H7 (cell line): ENCODE measurements at regions not wholly inside any gene's neighbourhood (a gene's known extent, or its start where the extent isn't known, plus 50 kb on each side); places are given as distances from the start of the nearest gene placed in this dataset.

ENCODE experiments used
- DNase-seq: peaks from one replicate; pipeline ENCODE4 v3.0.0; 2012
- H3K27me3 ChIP-seq: 2 replicates; pipeline ENCODE4 v1.6.0; 2011; ENCODE audit warnings: mild to moderate bottlenecking, low read length; ENCODE audit not compliant: control insufficient read depth, insufficient read depth
- H3K36me3 ChIP-seq: replicated peaks from 2 replicates; pipeline ENCODE4 v1.5.1; 2011; ENCODE audit warnings: low read length; ENCODE audit not compliant: control insufficient read depth, insufficient read depth
- H3K4me3 ChIP-seq: 2 replicates; pipeline ENCODE4 v1.5.1; 2011; ENCODE audit warnings: low read depth, mild to moderate bottlenecking, control low read depth, low read length, moderate library complexity; ENCODE audit not compliant: insufficient read depth

GRCh38 chrX:117215683-117216082 lies 752.9 kb upstream of the CT83 start:
- no peak overlapping the region for H3K4me3 ChIP-seq
- H3K36me3 ChIP-seq: no peaks in the 10 kb centered on the region
- no peaks in the 10 kb centered on the region for H3K27me3 ChIP-seq
- no peak for DNase-seq

- Histone ChIP-seq H3K36me3 (no peaks in the 10 kb centered on the region), H3K27me3 (no peaks in the 10 kb centered on the region), H3K4me3 (no peak overlapping the region)
- DNase-seq: peak; percentile 6
Observed at GRCh38 chrX:117196481-117196880, 733.7 kb upstream of the CT83 start.

- no peaks in the 10 kb centered on the region for H3K27me3 ChIP-seq
- H3K4me3 ChIP-seq: no peak overlapping the region
- no peak for DNase-seq
- no peaks in the 10 kb centered on the region for H3K36me3 ChIP-seq
Observed at GRCh38 chrX:117147249-117147648, 684.5 kb upstream of the CT83 start.

- no peaks in the 10 kb centered on the region for H3K36me3 ChIP-seq
- H3K4me3 ChIP-seq: no peak overlapping the region
- no peak for DNase-seq
- H3K27me3 ChIP-seq: no peaks in the 10 kb centered on the region
Observed at GRCh38 chrX:117138070-117138469, 675.3 kb upstream of the CT83 start.

DNA sequence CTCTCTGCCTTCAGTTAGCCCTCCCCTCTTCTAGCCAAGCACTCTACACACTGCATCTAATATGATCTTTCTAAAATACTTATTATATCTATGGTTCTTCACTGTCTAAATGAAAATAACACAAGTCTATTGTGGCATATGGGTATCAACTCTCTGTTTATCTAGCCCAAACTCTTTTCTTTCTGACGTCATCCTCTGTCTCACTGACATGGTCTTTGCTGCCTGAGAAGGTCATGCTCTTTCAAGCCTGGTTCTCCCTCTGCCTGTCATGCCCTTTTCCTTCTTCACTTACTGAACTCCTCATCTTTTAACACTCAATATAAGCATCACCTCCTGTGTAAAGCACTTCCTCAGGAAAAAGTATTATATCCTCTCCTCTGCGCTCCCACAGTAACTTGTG lies 672.2 kb upstream of the CT83 start:
- no peak for DNase-seq
- Histone ChIP-seq H3K4me3 (no peak overlapping the region), H3K27me3 (no peaks in the 10 kb centered on the region), H3K36me3 (no peaks in the 10 kb centered on the region)

- no peak overlapping the region for H3K4me3 ChIP-seq
- no peak for DNase-seq
- H3K27me3 ChIP-seq: no peaks in the 10 kb centered on the region
- H3K36me3 ChIP-seq: no peaks in the 10 kb centered on the region
Observed at GRCh38 chrX:117120700-117121099, 657.9 kb upstream of the CT83 start.

- Histone ChIP-seq H3K36me3 (no peaks in the 10 kb centered on the region), H3K4me3 (no peak overlapping the region), H3K27me3 (no peaks in the 10 kb centered on the region)
- DNase-seq: no peak
Observed at GRCh38 chrX:117096528-117096927, 633.8 kb upstream of the CT83 start.

GRCh38 chrX:117095393-117095792 lies 632.6 kb upstream of the CT83 start:
- H3K36me3 ChIP-seq: no peaks in the 10 kb centered on the region
- H3K27me3 ChIP-seq: no peaks in the 10 kb centered on the region
- DNase-seq: no peak
- H3K4me3 ChIP-seq: no peak overlapping the region

DNA sequence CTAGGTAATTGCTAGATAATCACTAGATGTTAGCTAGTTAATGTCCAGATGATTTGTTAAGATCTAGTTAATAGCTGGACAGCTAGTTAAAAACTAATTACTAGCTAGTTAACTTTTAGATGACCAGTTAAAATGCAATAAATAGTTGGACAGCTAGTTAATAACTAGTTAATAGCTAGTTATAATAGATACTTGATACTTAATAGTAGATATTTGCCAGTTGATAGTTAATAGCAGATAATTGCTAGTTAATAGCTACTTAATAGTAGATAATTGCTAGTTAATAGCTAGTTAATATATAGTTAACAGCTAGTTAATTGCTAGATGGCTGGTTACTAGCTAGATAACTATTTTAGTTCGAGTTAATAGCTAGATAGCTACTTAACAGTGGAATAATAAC lies 631.4 kb upstream of the CT83 start:
- no peak overlapping the region for H3K4me3 ChIP-seq
- DNase-seq: no peak
- no peaks in the 10 kb centered on the region for H3K27me3 ChIP-seq
- H3K36me3 ChIP-seq: no peaks in the 10 kb centered on the region

DNA sequence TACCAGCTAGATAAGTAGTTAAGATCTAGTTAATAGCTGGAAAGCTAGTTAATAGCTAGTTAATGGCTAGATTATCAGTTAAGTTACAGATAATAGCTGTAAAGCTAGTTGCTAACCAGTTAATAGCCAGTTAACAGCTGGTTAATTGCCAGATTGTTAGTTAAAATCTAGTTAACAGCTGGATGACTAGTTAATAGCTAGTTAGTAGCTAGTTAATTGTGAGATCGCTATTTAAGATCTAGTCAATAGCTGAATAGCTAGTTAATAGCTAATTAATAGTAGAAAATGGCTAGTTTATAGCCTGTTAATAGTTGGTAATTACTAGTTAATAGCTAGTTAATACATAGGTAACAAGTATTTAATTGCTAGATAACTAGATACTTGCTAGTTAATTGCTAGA lies 630.5 kb upstream of the CT83 start:
- no peak for DNase-seq
- Histone ChIP-seq H3K4me3 (no peak overlapping the region), H3K36me3 (no peaks in the 10 kb centered on the region), H3K27me3 (no peaks in the 10 kb centered on the region)

DNA sequence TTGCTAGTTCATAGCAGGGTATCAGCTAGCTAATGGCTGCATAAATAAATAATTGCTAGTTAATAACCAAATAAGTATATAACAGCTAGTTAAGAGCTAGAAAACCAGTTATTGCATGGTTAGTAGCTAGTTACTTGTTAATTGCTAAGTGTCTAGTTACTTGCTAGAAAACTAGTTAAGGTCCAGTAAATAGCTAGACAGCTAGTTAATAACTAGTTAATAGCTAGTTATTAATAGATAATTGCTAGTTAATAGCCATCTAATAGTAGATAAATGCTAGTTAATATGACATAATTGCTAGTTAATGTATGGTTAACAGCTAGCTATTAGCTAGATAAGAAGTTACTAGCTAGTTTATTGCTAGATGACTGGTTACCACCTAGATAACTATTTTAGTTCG lies 629.9 kb upstream of the CT83 start:
- H3K27me3 ChIP-seq: no peaks in the 10 kb centered on the region
- H3K4me3 ChIP-seq: no peak overlapping the region
- no peak for DNase-seq
- no peaks in the 10 kb centered on the region for H3K36me3 ChIP-seq

- Histone ChIP-seq H3K4me3 (no peak overlapping the region), H3K36me3 (no peaks in the 10 kb centered on the region), H3K27me3 (no peaks in the 10 kb centered on the region)
- DNase-seq: no peak
Observed at GRCh38 chrX:117063224-117063623, 600.4 kb upstream of the CT83 start.

DNA sequence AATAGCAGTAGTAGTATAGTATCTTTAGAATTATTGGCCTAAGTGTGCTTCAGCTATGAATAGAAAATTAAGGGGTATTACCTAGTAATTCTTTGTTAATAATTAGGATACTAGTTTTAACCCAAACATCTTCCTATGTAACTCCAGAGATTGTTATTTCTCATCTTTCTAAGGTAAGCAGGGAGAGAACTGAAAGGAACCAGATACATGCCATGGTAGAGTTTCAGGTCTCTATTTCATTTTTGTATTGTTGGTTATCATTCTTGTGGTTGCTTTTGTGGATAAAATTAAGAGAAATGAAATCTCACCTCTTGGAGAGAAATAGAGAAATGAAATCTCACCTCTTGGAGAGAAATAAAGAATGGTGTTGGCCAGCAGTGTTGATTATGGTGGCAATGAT lies 597.1 kb upstream of the CT83 start:
- no peak for DNase-seq
- Histone ChIP-seq H3K27me3 (no peaks in the 10 kb centered on the region), H3K4me3 (no peak overlapping the region), H3K36me3 (no peaks in the 10 kb centered on the region)

DNA sequence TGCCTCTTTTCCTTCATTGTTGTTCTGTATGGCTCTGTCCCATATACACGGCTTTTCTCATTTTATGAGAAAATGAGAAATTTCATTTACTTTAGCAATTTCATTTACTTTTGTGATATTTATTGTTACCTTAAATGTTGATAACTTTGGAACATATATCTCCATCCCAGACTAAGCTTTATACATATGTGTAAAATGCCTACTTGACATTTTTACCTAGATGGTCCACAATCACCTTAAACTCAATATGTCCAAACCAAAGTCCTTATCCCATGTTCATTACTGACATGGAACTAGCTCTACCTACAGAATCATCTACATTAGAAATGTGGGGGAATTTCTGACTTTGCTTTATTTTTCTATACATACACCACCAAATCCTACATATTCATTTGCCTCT lies 590.5 kb upstream of the CT83 start:
- Histone ChIP-seq H3K36me3 (no peaks in the 10 kb centered on the region), H3K4me3 (no peak overlapping the region), H3K27me3 (no peaks in the 10 kb centered on the region)
- no peak for DNase-seq

GRCh38 chrX:117038918-117039440 lies 576.2 kb upstream of the CT83 start:
- H3K4me3 ChIP-seq: no peak overlapping the region
- H3K27me3 ChIP-seq: no peaks in the 10 kb centered on the region
- H3K36me3 ChIP-seq: no peaks in the 10 kb centered on the region
- no peak for DNase-seq

DNA sequence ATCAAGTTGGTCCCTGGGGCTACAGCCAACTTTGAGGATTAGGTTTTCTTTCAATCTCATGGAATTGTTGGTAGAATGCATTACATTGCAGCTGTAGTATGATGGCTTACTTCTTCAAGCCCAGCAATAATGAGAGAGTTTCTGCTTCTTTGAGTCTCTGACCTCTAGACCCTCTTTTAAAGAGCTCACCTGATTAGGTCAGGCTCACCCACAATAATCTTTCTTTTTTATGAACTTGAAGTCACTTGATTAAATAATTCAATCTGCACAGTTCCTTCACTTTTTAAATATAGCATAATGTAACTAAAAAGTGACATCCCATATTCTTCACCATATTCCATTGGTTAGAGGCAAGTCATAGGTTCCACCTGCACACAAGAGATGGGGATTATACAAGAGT lies 547.5 kb upstream of the CT83 start:
- Histone ChIP-seq H3K4me3 (no peak overlapping the region), H3K27me3 (no peaks in the 10 kb centered on the region), H3K36me3 (no peaks in the 10 kb centered on the region)
- DNase-seq: no peak
